Keratinocyte (primary cell): ENCODE measurements at regions not wholly inside any gene's neighbourhood (a gene's known extent, or its start where the extent isn't known, plus 50 kb on each side); places are given as distances from the start of the nearest gene placed in this dataset.

Source experiments
- DNase-seq: peaks from one replicate; pipeline ENCODE4 v3.0.0-alpha.2; 2011; ENCODE audit warnings: low read depth, missing footprints, low spot score
- FAIRE-seq: peaks from 2 replicates; lab custom pipeline; 2011; peaks lifted over from hg19 to GRCh38; lab: Jason Lieb, UNC
- H2AFZ ChIP-seq: 2 replicates; pipeline ENCODE4 v1.6.0; 2012; ENCODE audit warnings: low read length, control low read depth, inconsistent platforms; ENCODE audit not compliant: control insufficient read depth
- H3K27ac ChIP-seq: 2 replicates; pipeline ENCODE4 v1.5.1; 2011; ENCODE audit warnings: low read length; ENCODE audit not compliant: control insufficient read depth, insufficient read depth
- H3K27me3 ChIP-seq: 3 replicates; pipeline ENCODE4 v1.6.0; 2011; ENCODE audit warnings: low read length; ENCODE audit not compliant: control insufficient read depth, insufficient read depth; ENCODE audit errors: extremely low read depth
- H3K36me3 ChIP-seq, 2 experiments: 2 replicates in 1 of 2; 3 replicates in 1 of 2; pipeline ENCODE4 v1.5.1; 2011; ENCODE audit warnings: low read length in 2 of 2, mild to moderate bottlenecking in 1 of 2; ENCODE audit not compliant: control insufficient read depth in 2 of 2, insufficient read depth in 2 of 2; ENCODE audit errors: extremely low read depth in 1 of 2
- H3K4me1 ChIP-seq: 3 replicates; pipeline ENCODE4 v1.5.1; 2011; ENCODE audit warnings: low read length; ENCODE audit not compliant: control insufficient read depth, insufficient read depth; ENCODE audit errors: extremely low read depth
- H3K4me2 ChIP-seq: 3 replicates; pipeline ENCODE4 v1.6.0; 2011; ENCODE audit warnings: low read depth, low read length; ENCODE audit not compliant: control insufficient read depth, insufficient read depth; ENCODE audit errors: extremely low read depth
- H3K4me3 ChIP-seq, 3 experiments: fragments of 200-600 bp in 1 of 3; sonication (generic) in 1 of 3; 2 replicates in 2 of 3; 3 replicates in 1 of 3; pipeline ENCODE4 v1.5.1; 2011 to 2016; ENCODE audit warnings: low read length in 3 of 3, mild to moderate bottlenecking in 3 of 3, control low read depth in 2 of 3, inconsistent platforms in 1 of 3, low read depth in 1 of 3, mixed read lengths in 1 of 3, mixed run types in 1 of 3, moderate library complexity in 1 of 3; ENCODE audit not compliant: control insufficient read depth in 2 of 3, insufficient read depth in 2 of 3; ENCODE audit errors: extremely low read depth in 1 of 3
- H3K79me2 ChIP-seq: 2 replicates; pipeline ENCODE4 v1.6.0; 2012; ENCODE audit warnings: low read length; ENCODE audit not compliant: control insufficient read depth, insufficient read depth
- H3K9ac ChIP-seq: 3 replicates; pipeline ENCODE4 v1.6.0; 2011; ENCODE audit warnings: low read length; ENCODE audit not compliant: control insufficient read depth, insufficient read depth; ENCODE audit errors: extremely low read depth
- H3K9me1 ChIP-seq: 3 replicates; pipeline ENCODE4 v1.6.0; 2011; ENCODE audit warnings: low read length; ENCODE audit not compliant: control insufficient read depth, insufficient read depth; ENCODE audit errors: extremely low read depth
- H3K9me3 ChIP-seq: 2 replicates; pipeline ENCODE4 v1.5.1; 2012; ENCODE audit warnings: low read depth, low read length; ENCODE audit not compliant: control insufficient read depth
- H4K20me1 ChIP-seq: 3 replicates; pipeline ENCODE4 v1.6.0; 2011; ENCODE audit warnings: low read length; ENCODE audit not compliant: control insufficient read depth, insufficient read depth; ENCODE audit errors: extremely low read depth
- EZH2 ChIP-seq: IDR thresholded peaks from one replicate; pipeline ENCODE4 v1.6.1; 2012; ENCODE audit warnings: inconsistent platforms, mild to moderate bottlenecking, low read length, moderate library complexity
- dilution Hi-C: fragments of 300-500 bp; cut with MboI; formaldehyde crosslinking; loops from one replicate; pipeline ENCODE4 v1.7.0; 2020; ENCODE audit warnings: low sequenced_read_pairs; ENCODE audit not compliant: extremely low pct_ligation_motif_present
- TF ChIP-seq, protein P1 (sequence below), 3 experiments: IDR thresholded peaks in 1 of 3; conservative IDR thresholded peaks in 1 of 3; optimal IDR thresholded peaks in 1 of 3; 2 replicates in 2 of 3; 3 replicates in 1 of 3; pipeline versions ENCODE3 to v1.5.1; 2011; ENCODE audit warnings: low read length in 3 of 3, mild to moderate bottlenecking in 3 of 3, moderate library complexity in 2 of 3, control low read depth in 1 of 3, inconsistent platforms in 1 of 3; ENCODE audit not compliant: insufficient read depth in 2 of 3; ENCODE audit errors: extremely low read depth in 1 of 3

DNA sequence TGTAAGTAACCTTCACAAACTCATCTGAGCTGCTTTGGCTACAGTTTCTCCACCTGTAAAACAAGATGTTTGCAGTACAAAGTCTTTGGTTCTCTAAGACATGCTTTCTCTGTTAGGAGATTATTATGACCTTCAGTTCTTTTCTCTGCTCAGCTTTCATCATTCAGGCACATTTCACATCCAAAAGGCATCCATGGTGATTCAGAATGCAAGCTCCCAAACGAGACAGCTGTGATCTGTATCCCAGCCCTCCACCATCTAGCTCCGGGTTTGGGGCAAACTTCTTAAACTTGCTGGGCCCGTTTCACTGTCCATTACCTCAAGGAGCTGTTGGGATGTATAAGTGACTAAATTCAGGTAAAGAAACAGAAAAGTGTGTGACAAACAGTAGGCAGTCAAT lies 95.8 kb upstream of the COL1A2 start:
- Histone ChIP-seq H3K4me1 (peaks cover 33% of the 10 kb centered on the region), H3K4me2 (no peak overlapping the region), H4K20me1 (no peaks in the 10 kb centered on the region), H3K9me3 (no peaks in the 10 kb centered on the region), H3K9me1 (no peaks in the 10 kb centered on the region), H2AFZ (no peak overlapping the region), H3K27me3 (no peaks in the 10 kb centered on the region), H3K27ac (no peak overlapping the region), H3K79me2 (no peaks in the 10 kb centered on the region), H3K4me3 (no peak overlapping the region), H3K9ac (no peak overlapping the region), H3K36me3 (no peaks in the 10 kb centered on the region)
- FAIRE-seq (no peak), DNase-seq (no peak)
- TF ChIP-seq EZH2 = no peak
- TF ChIP-seq, protein P1, sequence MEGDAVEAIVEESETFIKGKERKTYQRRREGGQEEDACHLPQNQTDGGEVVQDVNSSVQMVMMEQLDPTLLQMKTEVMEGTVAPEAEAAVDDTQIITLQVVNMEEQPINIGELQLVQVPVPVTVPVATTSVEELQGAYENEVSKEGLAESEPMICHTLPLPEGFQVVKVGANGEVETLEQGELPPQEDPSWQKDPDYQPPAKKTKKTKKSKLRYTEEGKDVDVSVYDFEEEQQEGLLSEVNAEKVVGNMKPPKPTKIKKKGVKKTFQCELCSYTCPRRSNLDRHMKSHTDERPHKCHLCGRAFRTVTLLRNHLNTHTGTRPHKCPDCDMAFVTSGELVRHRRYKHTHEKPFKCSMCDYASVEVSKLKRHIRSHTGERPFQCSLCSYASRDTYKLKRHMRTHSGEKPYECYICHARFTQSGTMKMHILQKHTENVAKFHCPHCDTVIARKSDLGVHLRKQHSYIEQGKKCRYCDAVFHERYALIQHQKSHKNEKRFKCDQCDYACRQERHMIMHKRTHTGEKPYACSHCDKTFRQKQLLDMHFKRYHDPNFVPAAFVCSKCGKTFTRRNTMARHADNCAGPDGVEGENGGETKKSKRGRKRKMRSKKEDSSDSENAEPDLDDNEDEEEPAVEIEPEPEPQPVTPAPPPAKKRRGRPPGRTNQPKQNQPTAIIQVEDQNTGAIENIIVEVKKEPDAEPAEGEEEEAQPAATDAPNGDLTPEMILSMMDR (optimal IDR thresholded peaks at IDR 0.05 in 1 of 3, IDR thresholded peaks at IDR 0.05 in 1 of 3, conservative IDR thresholded peaks at IDR 0.05 in 1 of 3; ENCODE audit: extremely low read depth in 1 of 3, insufficient read depth in 2 of 3, low read length in 3 of 3) = no peak
- dilution Hi-C loops = loop anchor here (25.0 kb wide), 1 partner anchor 138 kb away; no protein-coding TSS in a partner anchor

GRCh38 chr7:94300176-94300835 lies 94.4 kb upstream of the COL1A2 start:
- no peaks in the 10 kb centered on the region for H3K9me1 ChIP-seq
- H4K20me1 ChIP-seq = no peaks in the 10 kb centered on the region
- H3K4me3 ChIP-seq = no peak overlapping the region
- dilution Hi-C loops = no loop called here
- no peak overlapping the region for H3K9ac ChIP-seq
- no peaks in the 10 kb centered on the region for H3K79me2 ChIP-seq
- H3K4me1 ChIP-seq = peaks cover 33% of the 10 kb centered on the region
- FAIRE-seq = no peak
- no peak overlapping the region for H3K4me2 ChIP-seq
- H3K27me3 ChIP-seq = no peaks in the 10 kb centered on the region
- DNase-seq = no peak
- H3K36me3 ChIP-seq = no peaks in the 10 kb centered on the region
- H3K9me3 ChIP-seq = no peaks in the 10 kb centered on the region
- no peak overlapping the region for H2AFZ ChIP-seq
- no peak overlapping the region for H3K27ac ChIP-seq
- TF ChIP-seq, protein P1 (optimal IDR thresholded peaks at IDR 0.05 in 1 of 3, IDR thresholded peaks at IDR 0.05 in 1 of 3, conservative IDR thresholded peaks at IDR 0.05 in 1 of 3; ENCODE audit: extremely low read depth in 1 of 3, insufficient read depth in 2 of 3, low read length in 3 of 3) = no peak
- no peak for TF ChIP-seq EZH2
